Renal cortex interstitium (tissue), 11 donors: ENCODE measurements at regions not wholly inside any gene's neighbourhood (a gene's known extent, or its start where the extent isn't known, plus 50 kb on each side); places are given as distances from the start of the nearest gene placed in this dataset.

Experiments
- DNase-seq, 11 donors: peaks; one replicate each; pipeline ENCODE4 v3.0.0-alpha.2; 2013; ENCODE audit warnings: low read depth in 9 of 11, low spot score in 4 of 11; ENCODE audit errors: extremely low read depth in 1 of 11

- no peak for DNase-seq
Observed at GRCh38 chr13:47121092-47121763, 224.4 kb upstream of the HTR2A start.

- no peak for DNase-seq
Observed at GRCh38 chr13:47120282-47120681, 223.4 kb upstream of the HTR2A start.

- DNase-seq = no peak
Observed at GRCh38 chr13:47119575-47120235, 222.9 kb upstream of the HTR2A start.

GRCh38 chr13:47117268-47117667 lies 220.4 kb upstream of the HTR2A start:
- no peak for DNase-seq

- DNase-seq = no peak
Observed at GRCh38 chr13:47114030-47114429, 217.2 kb upstream of the HTR2A start.

GRCh38 chr13:47112903-47113299 lies 216.0 kb upstream of the HTR2A start:
- no peak for DNase-seq

GRCh38 chr13:47112205-47112902 lies 215.5 kb upstream of the HTR2A start:
- DNase-seq = no peak

GRCh38 chr13:47111499-47111898 lies 214.6 kb upstream of the HTR2A start:
- DNase-seq = no peak

GRCh38 chr13:47110833-47111240 lies 214.0 kb upstream of the HTR2A start:
- no peak for DNase-seq

GRCh38 chr13:47110141-47110540 lies 213.3 kb upstream of the HTR2A start:
- DNase-seq = no peak

- DNase-seq = no peak
Observed at GRCh38 chr13:47109028-47109427, 212.2 kb upstream of the HTR2A start.

GRCh38 chr13:47100214-47100853 lies 203.5 kb upstream of the HTR2A start:
- DNase-seq = no peak

- DNase-seq = peak in 1 of 11 donors; percentile 0
Observed at GRCh38 chr13:47094734-47095434, 198.0 kb upstream of the HTR2A start.

- no peak for DNase-seq
Observed at GRCh38 chr13:47092202-47092601, 195.3 kb upstream of the HTR2A start.

- no peak for DNase-seq
Observed at GRCh38 chr13:47087841-47088240, 191.0 kb upstream of the HTR2A start.

GRCh38 chr13:47087241-47087640 lies 190.4 kb upstream of the HTR2A start:
- DNase-seq = no peak

GRCh38 chr13:47085346-47085745 lies 188.5 kb upstream of the HTR2A start:
- DNase-seq = no peak

GRCh38 chr13:47081850-47082249 lies 185.0 kb upstream of the HTR2A start:
- DNase-seq = no peak

GRCh38 chr13:47081246-47081645 lies 184.4 kb upstream of the HTR2A start:
- DNase-seq = no peak
